NB4 (cell line): ENCODE measurements at regions not wholly inside any gene's neighbourhood (a gene's known extent, or its start where the extent isn't known, plus 50 kb on each side); places are given as distances from the start of the nearest gene placed in this dataset.

ENCODE experiments used
- DNase-seq: peaks from one replicate; pipeline ENCODE4 v3.0.0; 2010; ENCODE audit warnings: low read depth
- H3K4me3 ChIP-seq: one replicate; pipeline ENCODE4 v1.5.1; 2011; ENCODE audit warnings: mild to moderate bottlenecking, low read depth, low read length, moderate library complexity
- CTCF ChIP-seq: IDR thresholded peaks from one replicate; pipeline ENCODE4 v1.5.1; 2012; ENCODE audit warnings: low read depth, low read length
- MAX ChIP-seq: IDR thresholded peaks from 2 replicates; pipeline ENCODE4 v1.6.1; 2011; ENCODE audit warnings: low read depth, low read length
- MYC ChIP-seq: IDR thresholded peaks from 2 replicates; pipeline ENCODE4 v1.6.1; 2011; ENCODE audit warnings: low read depth, low read length
- POLR2A ChIP-seq: IDR thresholded peaks from 2 replicates; pipeline ENCODE4 v1.6.1; 2011; ENCODE audit warnings: mild to moderate bottlenecking; ENCODE audit not compliant: insufficient read length; ENCODE audit errors: extremely low read depth

GRCh38 chrX:15906041-15906943 is 51.7 kb upstream of the AP1S2 start:
- DNase-seq, result no peak
- H3K4me3 ChIP-seq, result no peak overlapping the region
- no peak for TF ChIP-seq MYC
- TF ChIP-seq POLR2A, result no peak
- TF ChIP-seq MAX, result no peak
- no peak for TF ChIP-seq CTCF
